Ovary (tissue), 7 donors: ENCODE measurements at regions not wholly inside any gene's neighbourhood (a gene's known extent, or its start where the extent isn't known, plus 50 kb on each side); places are given as distances from the start of the nearest gene placed in this dataset.

ENCODE experiments used
- DNase-seq, 5 donors: peaks; one replicate each; pipeline ENCODE4 v3.0.0-alpha.2; 2019 to 2020
- H3K27ac ChIP-seq, 2 donors: fragments of 200-600 bp; one replicate each; pipeline versions ENCODE4 v1.5.1 to v1.8.0; 2019 to 2022
- H3K27me3 ChIP-seq: fragments of 200-600 bp; one replicate; pipeline ENCODE4 v1.8.0; 2022
- H3K36me3 ChIP-seq: fragments of 200-600 bp; sonication (generic); one replicate; pipeline ENCODE4 v1.5.1; 2019
- H3K4me1 ChIP-seq: one replicate; pipeline ENCODE4 v1.8.1; 2013; ENCODE audit warnings: mild to moderate bottlenecking, moderate library complexity; ENCODE audit not compliant: insufficient read depth
- H3K4me3 ChIP-seq: fragments of 200-600 bp; sonication (generic); one replicate; pipeline ENCODE4 v1.5.1; 2017
- H3K9me3 ChIP-seq, 2 donors: fragments of 200-600 bp in 1 of 2; sonication (generic) in 1 of 2; one replicate each; pipeline versions ENCODE4 v1.5.1 to v1.8.1; 2013 to 2019; ENCODE audit warnings: mild to moderate bottlenecking in 1 of 2, moderate library complexity in 1 of 2
- EP300 ChIP-seq: sonication (generic); formaldehyde crosslinking; IDR thresholded peaks from one replicate; pipeline ENCODE4 v1.6.1; 2017; ENCODE audit warnings: antibody characterized with exemption
- POLR2A ChIP-seq: fragments of 450-650 bp; IDR thresholded peaks from one replicate; pipeline ENCODE4 v1.6.1; 2017; ENCODE audit warnings: antibody characterized with exemption, mild to moderate bottlenecking, moderate library complexity
- WGBS, 3 donors: extraction: QIAGEN DNeasy Blood & Tissue Kit in 1 of 3; methylation state at CpG; one replicate each; pipeline versions ENCODE4 v1.1.5 to v1.1.7; 2013 to 2017; 5-methylcytosine and 5-hydroxymethylcytosine counted together
- intact Hi-C, 4 donors: fragments of 100-400 bp; cut with DNase I; formaldehyde crosslinking; loops; one replicate each; pipeline versions ENCODE4 v1.11.0 to v1.15.1; 2022 to 2023
- TF ChIP-seq, protein P1 (sequence below), 3 donors: fragments of 450-650 bp in 2 of 3; fragments of 200-600 bp in 1 of 3; IDR thresholded peaks; one replicate each; pipeline versions ENCODE4 v1.5.1 to v1.8.0; 2016 to 2022; ENCODE audit warnings: antibody characterized with exemption in 3 of 3, mild to moderate bottlenecking in 1 of 3
- donor health status: DM: no; HTN: no; CAD: no; lungs with moderate emphysema.
- donor health status: DM: no; HTN: no; CAD: no.
- donor health status: Bipolar disorder and iron deficiency.
- donor health status: DM: no; HTN: no; CAD: no.
- donor health status: DM: yes; HTN: yes; CAD: no.

DNA sequence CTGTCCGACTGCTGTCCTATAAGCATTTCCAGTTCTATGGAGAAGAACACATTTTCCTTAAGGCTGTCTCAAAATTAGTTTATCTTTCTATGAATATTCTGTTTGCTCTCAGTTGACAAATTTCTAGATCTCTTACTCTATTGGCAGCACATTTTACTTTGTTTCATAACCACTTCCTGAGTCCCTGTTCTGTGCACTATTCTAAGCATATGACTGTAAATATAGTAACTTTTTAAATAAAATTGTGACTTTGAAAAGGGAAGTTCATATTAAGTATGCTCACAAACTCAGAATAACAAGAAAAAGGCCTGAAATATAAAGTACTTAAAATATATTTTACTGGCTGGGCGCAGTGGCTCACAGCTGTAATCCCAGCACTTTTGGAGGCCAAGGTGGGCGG is 56.5 kb upstream of the HTR2A start:
- H3K27ac ChIP-seq, result no peak overlapping the region
- TF ChIP-seq EP300 (no peak), POLR2A (no peak)
- TF ChIP-seq, protein P1, sequence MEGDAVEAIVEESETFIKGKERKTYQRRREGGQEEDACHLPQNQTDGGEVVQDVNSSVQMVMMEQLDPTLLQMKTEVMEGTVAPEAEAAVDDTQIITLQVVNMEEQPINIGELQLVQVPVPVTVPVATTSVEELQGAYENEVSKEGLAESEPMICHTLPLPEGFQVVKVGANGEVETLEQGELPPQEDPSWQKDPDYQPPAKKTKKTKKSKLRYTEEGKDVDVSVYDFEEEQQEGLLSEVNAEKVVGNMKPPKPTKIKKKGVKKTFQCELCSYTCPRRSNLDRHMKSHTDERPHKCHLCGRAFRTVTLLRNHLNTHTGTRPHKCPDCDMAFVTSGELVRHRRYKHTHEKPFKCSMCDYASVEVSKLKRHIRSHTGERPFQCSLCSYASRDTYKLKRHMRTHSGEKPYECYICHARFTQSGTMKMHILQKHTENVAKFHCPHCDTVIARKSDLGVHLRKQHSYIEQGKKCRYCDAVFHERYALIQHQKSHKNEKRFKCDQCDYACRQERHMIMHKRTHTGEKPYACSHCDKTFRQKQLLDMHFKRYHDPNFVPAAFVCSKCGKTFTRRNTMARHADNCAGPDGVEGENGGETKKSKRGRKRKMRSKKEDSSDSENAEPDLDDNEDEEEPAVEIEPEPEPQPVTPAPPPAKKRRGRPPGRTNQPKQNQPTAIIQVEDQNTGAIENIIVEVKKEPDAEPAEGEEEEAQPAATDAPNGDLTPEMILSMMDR (IDR thresholded peaks at IDR 0.05), result no peak
- H3K36me3 ChIP-seq, result no peaks in the 10 kb centered on the region
- WGBS, 3 donors, result 76 to 79% (median 79%) methylated on average over 3 of the region's 3 CpGs
- no peaks in the 10 kb centered on the region for H3K4me1 ChIP-seq
- no peaks in the 10 kb centered on the region for H3K27me3 ChIP-seq
- H3K4me3 ChIP-seq, result no peak overlapping the region
- H3K9me3 ChIP-seq, result no peaks in the 10 kb centered on the region
- DNase-seq, result no peak
- intact Hi-C loops, result no loop called here

DNA sequence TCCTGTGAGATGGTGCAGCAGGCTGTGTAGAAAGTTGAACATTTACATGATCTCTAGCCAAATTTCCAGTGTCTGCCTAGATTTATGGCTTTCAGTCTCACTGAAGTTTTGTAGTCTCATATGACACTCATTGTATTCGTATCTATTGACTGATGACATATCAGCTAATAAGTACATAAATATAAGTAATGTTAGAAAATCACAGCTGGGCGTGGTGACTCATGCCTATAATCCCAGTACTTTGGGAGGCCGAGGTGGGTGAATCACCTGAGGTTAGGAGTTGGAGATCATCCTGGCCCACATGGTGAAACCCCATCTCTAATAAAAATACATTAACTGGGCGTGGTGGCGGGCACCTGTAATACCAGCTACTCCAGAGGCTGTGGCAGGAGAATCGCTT is 54.7 kb upstream of the HTR2A start:
- 73 to 95% (median 86%) methylated on average over 6 of the region's 6 CpGs for WGBS, 3 donors

DNA sequence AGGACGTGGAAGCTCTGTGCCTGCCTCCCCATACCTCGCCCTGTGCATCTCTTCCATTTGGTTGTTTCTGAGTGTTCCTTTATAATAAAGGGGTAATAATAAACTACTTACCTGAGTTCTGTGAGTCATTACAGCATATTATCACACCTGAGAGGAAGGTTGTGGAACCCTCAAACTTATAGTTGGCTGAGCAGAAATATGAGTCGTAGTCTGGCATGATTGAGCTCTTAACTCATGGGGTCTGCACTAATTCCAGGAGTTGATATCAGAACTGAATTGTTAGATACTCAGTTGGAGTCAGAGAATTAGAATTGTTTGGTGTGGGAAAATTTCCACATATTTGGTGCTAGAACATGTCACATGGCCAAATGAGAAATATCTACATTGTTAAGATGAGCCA is 52.4 kb upstream of the HTR2A start:
- intact Hi-C loops, result no loop called here
- no peak for DNase-seq
- Histone ChIP-seq H3K36me3 (no peaks in the 10 kb centered on the region), H3K27me3 (no peaks in the 10 kb centered on the region), H3K9me3 (peaks cover 0 to 4% of the 10 kb centered on the region in 2 donors), H3K27ac (no peak overlapping the region), H3K4me3 (no peak overlapping the region), H3K4me1 (no peaks in the 10 kb centered on the region)
- TF ChIP-seq POLR2A (no peak), EP300 (no peak)
- TF ChIP-seq, protein P1 (IDR thresholded peaks at IDR 0.05), result no peak
- 89 to 91% (median 90%) methylated on average over 3 of the region's 3 CpGs for WGBS, 3 donors

More for the DNA sequence above, 54.7 kb upstream of the HTR2A start:
- intact Hi-C loops, result no loop called here
- Histone ChIP-seq H3K27ac (no peak overlapping the region), H3K27me3 (no peaks in the 10 kb centered on the region), H3K4me3 (no peak overlapping the region), H3K36me3 (no peaks in the 10 kb centered on the region), H3K4me1 (no peaks in the 10 kb centered on the region), H3K9me3 (no peaks in the 10 kb centered on the region)
- TF ChIP-seq POLR2A, result no peak
- TF ChIP-seq, protein P1 (IDR thresholded peaks at IDR 0.05), result no peak
- no peak for DNase-seq

DNA sequence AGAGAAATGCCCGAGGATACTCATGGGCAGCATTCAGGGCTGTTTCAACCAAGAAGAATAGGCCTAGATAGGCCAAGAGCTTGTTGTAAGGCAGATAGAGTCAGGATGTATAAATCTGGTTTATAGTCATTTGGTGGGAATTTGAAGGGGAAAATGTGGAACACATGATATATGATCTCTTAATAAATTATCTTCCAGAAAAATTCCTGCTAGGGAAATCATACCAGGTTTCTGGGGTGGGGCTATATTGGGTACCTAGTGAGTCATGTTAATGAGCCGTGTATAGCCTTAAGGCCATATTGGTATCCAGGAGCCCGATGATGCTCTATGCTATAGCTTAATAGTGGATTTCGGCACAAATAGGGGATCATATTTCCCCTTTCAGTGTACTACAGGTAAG is 51.5 kb upstream of the HTR2A start:
- WGBS, 3 donors, result 81 to 87% (median 83%) methylated on average over 4 of the region's 4 CpGs
- Histone ChIP-seq H3K27me3 (no peaks in the 10 kb centered on the region), H3K9me3 (peaks cover 0 to 4% of the 10 kb centered on the region in 2 donors), H3K4me3 (no peak overlapping the region), H3K27ac (no peak overlapping the region), H3K4me1 (no peaks in the 10 kb centered on the region), H3K36me3 (no peaks in the 10 kb centered on the region)
- intact Hi-C loops, result no loop called here
- no peak for DNase-seq
- TF ChIP-seq EP300 (no peak), POLR2A (no peak)
- TF ChIP-seq, protein P1 (IDR thresholded peaks at IDR 0.05), result no peak
